Panc1 (cell line): ENCODE measurements at regions not wholly inside any gene's neighbourhood (a gene's known extent, or its start where the extent isn't known, plus 50 kb on each side); places are given as distances from the start of the nearest gene placed in this dataset.

Experiments used
- ATAC-seq: fragments of 200-7000 bp; cut with Tn5 transposase; 2 replicates; pipeline ENCODE4 v1.9.1; 2020; ENCODE audit warnings: mild to moderate bottlenecking, moderate library complexity
- BruUV-seq: library from RNA; stranded (reverse); fragments of 400-500 nt; replicated peaks from 2 replicates; lab custom pipeline; 2021; lab: Mats Ljungman, UMichigan
- CTCF ChIA-PET: fragments of 300-600 bp; sonication (Branson Sonifier 250); formaldehyde crosslinking; loops from one replicate; lab custom pipeline; 2022; ENCODE audit warnings: antibody characterized with exemption; lab: Charles Lee
- POLR2A ChIA-PET: fragments of 300-600 bp; sonication (Branson Sonifier 250); formaldehyde crosslinking; loops from one replicate; lab custom pipeline; 2022; ENCODE audit warnings: antibody characterized with exemption; lab: Charles Lee
- DNase-seq: peaks from one replicate; pipeline ENCODE4 v3.0.0-alpha.2; 2010; ENCODE audit warnings: low read depth, low spot score
- H3K27ac ChIP-seq: 2 replicates; pipeline ENCODE4 v1.5.1; 2011; ENCODE audit warnings: mild to moderate bottlenecking, low read length, inconsistent platforms
- H3K27me3 ChIP-seq: fragments of 200-500 bp; sonication (Bioruptor generic); 2 replicates; pipeline ENCODE4 v1.6.0; 2014; ENCODE audit warnings: low read length, inconsistent platforms; ENCODE audit not compliant: control insufficient read depth, insufficient read depth
- H3K36me3 ChIP-seq: fragments of 200-500 bp; sonication (Bioruptor generic); 2 replicates; pipeline ENCODE4 v1.5.1; 2014; ENCODE audit warnings: inconsistent platforms, mild to moderate bottlenecking, low read length, moderate library complexity; ENCODE audit not compliant: control insufficient read depth, insufficient read depth
- H3K4me1 ChIP-seq: 2 replicates; pipeline ENCODE4 v1.5.1; 2011; ENCODE audit warnings: inconsistent platforms, mild to moderate bottlenecking, low read length, moderate library complexity; ENCODE audit not compliant: control insufficient read depth, insufficient read depth
- H3K4me3 ChIP-seq, 2 experiments: 2 replicates each; pipeline ENCODE4 v1.5.1; 2011 to 2012; ENCODE audit warnings: low read depth in 2 of 2, low read length in 2 of 2, mild to moderate bottlenecking in 2 of 2, inconsistent platforms in 1 of 2, moderate library complexity in 1 of 2
- H3K9me3 ChIP-seq: fragments of 200-500 bp; sonication (Bioruptor generic); 2 replicates; pipeline ENCODE4 v1.5.1; 2014; ENCODE audit warnings: low read depth, mild to moderate bottlenecking, inconsistent platforms, low read length, moderate library complexity; ENCODE audit not compliant: control insufficient read depth, insufficient read depth
- CTCF ChIP-seq: fragments of 450-650 bp; IDR thresholded peaks from 2 replicates; pipeline ENCODE4 v1.5.1; 2017; ENCODE audit warnings: mild to moderate bottlenecking
- POLR2AphosphoS5 ChIP-seq: IDR thresholded peaks from 2 replicates; pipeline ENCODE4 v1.6.1; 2012; ENCODE audit warnings: mild to moderate bottlenecking, low read depth, low read length, moderate library complexity
- REST ChIP-seq, 2 experiments: IDR thresholded peaks; 2 replicates each; pipeline ENCODE4 v1.6.1; 2011 to 2012; ENCODE audit warnings: low read depth in 2 of 2, control low read depth in 1 of 2, low read length in 1 of 2, mild to moderate bottlenecking in 1 of 2, moderate library complexity in 1 of 2; ENCODE audit not compliant: insufficient read depth in 1 of 2
- SIN3A ChIP-seq: IDR thresholded peaks from 2 replicates; pipeline ENCODE4 v1.6.1; 2012; ENCODE audit warnings: low read depth, mild to moderate bottlenecking, low read length, moderate library complexity, borderline replicate concordance; ENCODE audit not compliant: insufficient read depth
- TCF7L2 ChIP-seq: IDR thresholded peaks from 2 replicates; pipeline ENCODE4 v1.6.1; 2011; ENCODE audit warnings: mild to moderate bottlenecking, low read depth, low read length, inconsistent platforms
- in situ Hi-C: cut with HindIII; loops from 2 replicates; pipeline ENCODE4 v1.10.0; 2016; ENCODE audit warnings: low sequenced_read_pairs, low pct_unique_long_range_greater_than_20kb
- intact Hi-C: fragments of 100-400 bp; cut with micrococcal nuclease; formaldehyde crosslinking; loops from one replicate; pipeline ENCODE4 v1.10.0; 2022; ENCODE audit not compliant: unreplicated experiment

- no peak for DNase-seq
- peaks cover 7% of the 10 kb centered on the region for H3K27me3 ChIP-seq
- intact Hi-C loops (no loop called here), in situ Hi-C loops (no loop called here)
- ChIA-PET POLR2A (no interaction called here), CTCF (no interaction called here)
- H3K4me3 ChIP-seq = no peak overlapping the region
- no peaks in the 10 kb centered on the region for H3K36me3 ChIP-seq
- H3K4me1 ChIP-seq = no peaks in the 10 kb centered on the region
- ATAC-seq = no peak
- BruUV-seq = no TSS peak
- no peaks in the 10 kb centered on the region for H3K9me3 ChIP-seq
- H3K27ac ChIP-seq = no peak overlapping the region
- no peak for TF ChIP-seq CTCF
- TF ChIP-seq POLR2AphosphoS5 = no peak
- no peak for TF ChIP-seq REST (IDR thresholded peaks at IDR 0.05; ENCODE audit: insufficient read depth in 1 of 2, low read depth in 2 of 2, low read length in 1 of 2)
- TF ChIP-seq SIN3A = no peak
- no peak for TF ChIP-seq TCF7L2
Measured at GRCh38 chr6:40780637-40781036, 193.5 kb upstream of the LRFN2 start.

GRCh38 chr6:40779409-40779808 is 192.2 kb upstream of the LRFN2 start:
- in situ Hi-C loops = no loop called here
- no peak for ATAC-seq
- CTCF ChIA-PET = no interaction called here
- no peaks in the 10 kb centered on the region for H3K4me1 ChIP-seq
- DNase-seq = no peak
- H3K27me3 ChIP-seq = peaks cover 4% of the 10 kb centered on the region; the same call in 1 of the 2 replicates
- TF ChIP-seq TCF7L2 = no peak
- no peak for TF ChIP-seq CTCF
- no peak for TF ChIP-seq POLR2AphosphoS5
- no peak for TF ChIP-seq REST (IDR thresholded peaks at IDR 0.05; ENCODE audit: insufficient read depth in 1 of 2, low read depth in 2 of 2, low read length in 1 of 2)
- no peak for TF ChIP-seq SIN3A
- H3K27ac ChIP-seq = no peak overlapping the region
- H3K4me3 ChIP-seq = no peak overlapping the region
- intact Hi-C loops = no loop called here
- no TSS peak for BruUV-seq
- no peaks in the 10 kb centered on the region for H3K9me3 ChIP-seq
- no peaks in the 10 kb centered on the region for H3K36me3 ChIP-seq
- POLR2A ChIA-PET = no interaction called here
